Mesenchymal stem cell (in vitro differentiated cells and primary cell): ENCODE measurements at regions not wholly inside any gene's neighbourhood (a gene's known extent, or its start where the extent isn't known, plus 50 kb on each side); places are given as distances from the start of the nearest gene placed in this dataset.

Experiments
- DNase-seq: peaks from one replicate; pipeline ENCODE4 v3.0.0-alpha.2; 2013
- H2AFZ ChIP-seq: one replicate; pipeline ENCODE4 v1.6.1; 2013; ENCODE audit warnings: low read depth, mild to moderate bottlenecking, control low read depth, inconsistent platforms, low read length, moderate library complexity
- H2AK5ac ChIP-seq: 2 replicates; pipeline ENCODE4 v1.6.1; 2013; ENCODE audit warnings: low read length, moderate library complexity, mild to moderate bottlenecking, inconsistent platforms; ENCODE audit not compliant: severe bottlenecking
- H2BK120ac ChIP-seq: one replicate; pipeline ENCODE4 v1.6.1; 2013; ENCODE audit warnings: low read depth, mild to moderate bottlenecking, inconsistent platforms, low read length, moderate library complexity
- H2BK12ac ChIP-seq, 2 experiments: one replicate each; pipeline ENCODE4 v1.6.1; 2013; ENCODE audit warnings: inconsistent platforms in 2 of 2, low read length in 2 of 2, mild to moderate bottlenecking in 2 of 2, moderate library complexity in 2 of 2, control low read depth in 1 of 2
- H2BK15ac ChIP-seq: one replicate; pipeline ENCODE4 v1.6.1; 2013; ENCODE audit warnings: mild to moderate bottlenecking, low read depth, inconsistent platforms; ENCODE audit not compliant: poor library complexity, severe bottlenecking
- H2BK5ac ChIP-seq: 2 replicates; pipeline ENCODE4 v1.6.1; 2013; ENCODE audit warnings: low read depth, mild to moderate bottlenecking, low read length, control low read depth, inconsistent platforms; ENCODE audit not compliant: poor library complexity, severe bottlenecking
- H3K14ac ChIP-seq, 2 experiments: one replicate each; pipeline ENCODE4 v1.6.1; 2013; ENCODE audit warnings: inconsistent platforms in 2 of 2, low read length in 2 of 2, control low read depth in 1 of 2, mild to moderate bottlenecking in 1 of 2, moderate library complexity in 1 of 2
- H3K18ac ChIP-seq, 2 experiments: one replicate each; pipeline ENCODE4 v1.6.1; 2013; ENCODE audit warnings: inconsistent platforms in 2 of 2, low read length in 2 of 2, control low read depth in 1 of 2, low read depth in 1 of 2, mild to moderate bottlenecking in 1 of 2
- H3K23ac ChIP-seq, 2 experiments: one replicate each; pipeline ENCODE4 v1.6.1; 2013; ENCODE audit warnings: inconsistent platforms in 2 of 2, low read length in 2 of 2, mild to moderate bottlenecking in 2 of 2, moderate library complexity in 2 of 2, control low read depth in 1 of 2
- H3K27ac ChIP-seq: 2 replicates; pipeline ENCODE4 v1.5.1; 2013; ENCODE audit warnings: mild to moderate bottlenecking, moderate library complexity, low read length, control low read depth, inconsistent platforms; ENCODE audit not compliant: poor library complexity, severe bottlenecking
- H3K27me3 ChIP-seq, 2 experiments: 2 replicates each; pipeline versions ENCODE4 v1.6.1 to v1.7.0; 2013; ENCODE audit warnings: low read length in 2 of 2, mild to moderate bottlenecking in 2 of 2, moderate library complexity in 2 of 2, control low read depth in 1 of 2, inconsistent platforms in 1 of 2; ENCODE audit not compliant: control insufficient read depth in 1 of 2, insufficient read depth in 1 of 2
- H3K36me3 ChIP-seq, 2 experiments: 2 replicates each; pipeline versions ENCODE4 v1.6.1 to v1.7.0; 2013; ENCODE audit warnings: low read length in 2 of 2, control low read depth in 1 of 2, inconsistent platforms in 1 of 2, low read depth in 1 of 2, mild to moderate bottlenecking in 1 of 2; ENCODE audit not compliant: insufficient read depth in 2 of 2, control insufficient read depth in 1 of 2
- H3K4ac ChIP-seq, 2 experiments: one replicate each; pipeline ENCODE4 v1.6.1; 2013; ENCODE audit warnings: inconsistent platforms in 2 of 2, low read length in 2 of 2, mild to moderate bottlenecking in 2 of 2, moderate library complexity in 2 of 2, control low read depth in 1 of 2, low read depth in 1 of 2
- H3K4me1 ChIP-seq: 2 replicates; pipeline ENCODE4 v1.6.1; 2013; ENCODE audit warnings: low read depth, low read length, control low read depth; ENCODE audit not compliant: control insufficient read depth, insufficient read depth
- H3K4me2 ChIP-seq: 2 replicates; pipeline ENCODE4 v1.6.1; 2013; ENCODE audit warnings: low read length, mild to moderate bottlenecking, inconsistent platforms; ENCODE audit not compliant: poor library complexity, severe bottlenecking
- H3K4me3 ChIP-seq, 2 experiments: 2 replicates each; pipeline versions ENCODE4 v1.5.1 to v1.7.0; 2013; ENCODE audit warnings: low read length in 2 of 2, mild to moderate bottlenecking in 2 of 2, control low read depth in 1 of 2, low read depth in 1 of 2; ENCODE audit not compliant: insufficient read depth in 1 of 2
- H3K79me1 ChIP-seq: replicated peaks from 2 replicates; pipeline ENCODE4 v1.6.1; 2013; ENCODE audit warnings: mild to moderate bottlenecking, control low read depth, low read length, inconsistent platforms; ENCODE audit not compliant: poor library complexity, severe bottlenecking
- H3K9ac ChIP-seq: 2 replicates; pipeline ENCODE4 v1.7.0; 2013; ENCODE audit warnings: mild to moderate bottlenecking, low read length, moderate library complexity
- H3K9me3 ChIP-seq: 2 replicates; pipeline ENCODE4 v1.7.0; 2013; ENCODE audit warnings: mild to moderate bottlenecking, low read length; ENCODE audit not compliant: control insufficient read depth
- H4K8ac ChIP-seq: one replicate; pipeline ENCODE4 v1.6.1; 2013; ENCODE audit warnings: inconsistent platforms, mild to moderate bottlenecking, low read length, moderate library complexity
- H4K91ac ChIP-seq: one replicate; pipeline ENCODE4 v1.6.1; 2013; ENCODE audit warnings: mild to moderate bottlenecking, low read length, inconsistent platforms
- WGBS: methylation state at CpG from one replicate; pipeline ENCODE4 v1.1.7; 2013; ENCODE audit warnings: mixed read lengths; 5-methylcytosine and 5-hydroxymethylcytosine counted together

GRCh38 chr4:156411531-156411930, 457.9 kb upstream of the CTSO start:
- H3K14ac ChIP-seq = no peak overlapping the region
- no peak for DNase-seq
- no peak overlapping the region for H2BK5ac ChIP-seq
- H2AFZ ChIP-seq = no peak overlapping the region
- H4K91ac ChIP-seq = no peak overlapping the region
- no peak overlapping the region for H2BK12ac ChIP-seq
- no peak overlapping the region for H3K4me2 ChIP-seq
- no peak overlapping the region for H3K4me3 ChIP-seq
- H3K18ac ChIP-seq = no peak overlapping the region
- no peak overlapping the region for H3K23ac ChIP-seq
- H2AK5ac ChIP-seq = no peak overlapping the region
- no CpG with 5 or more reads among the region's 2 CpGs for WGBS
- no peak overlapping the region for H3K4ac ChIP-seq
- no peaks in the 10 kb centered on the region for H3K27me3 ChIP-seq
- H3K9me3 ChIP-seq = peaks cover 3% of the 10 kb centered on the region
- H3K27ac ChIP-seq = no peak overlapping the region
- no peak overlapping the region for H4K8ac ChIP-seq
- no peak overlapping the region for H2BK120ac ChIP-seq
- H3K4me1 ChIP-seq = no peaks in the 10 kb centered on the region
- no peaks in the 10 kb centered on the region for H3K79me1 ChIP-seq
- no peak overlapping the region for H3K9ac ChIP-seq
- no peaks in the 10 kb centered on the region for H3K36me3 ChIP-seq
- no peak overlapping the region for H2BK15ac ChIP-seq

- H3K27ac ChIP-seq = no peak overlapping the region
- H2AFZ ChIP-seq = no peak overlapping the region
- no peaks in the 10 kb centered on the region for H3K36me3 ChIP-seq
- no peak overlapping the region for H2BK15ac ChIP-seq
- no peaks in the 10 kb centered on the region for H3K4me1 ChIP-seq
- H4K91ac ChIP-seq = no peak overlapping the region
- peaks cover 13% of the 10 kb centered on the region for H3K9me3 ChIP-seq
- no peak for DNase-seq
- H3K79me1 ChIP-seq = no peaks in the 10 kb centered on the region
- H3K4me3 ChIP-seq = no peak overlapping the region
- no peak overlapping the region for H3K18ac ChIP-seq
- no peak overlapping the region for H2BK12ac ChIP-seq
- H3K14ac ChIP-seq = no peak overlapping the region
- H3K4me2 ChIP-seq = no peak overlapping the region
- no peak overlapping the region for H3K4ac ChIP-seq
- no peak overlapping the region for H2BK120ac ChIP-seq
- H3K9ac ChIP-seq = no peak overlapping the region
- H3K27me3 ChIP-seq = no peaks in the 10 kb centered on the region
- H4K8ac ChIP-seq = no peak overlapping the region
- H2BK5ac ChIP-seq = no peak overlapping the region
- H2AK5ac ChIP-seq = no peak overlapping the region
- WGBS = 87% methylated on average over 4 of the region's 4 CpGs
- H3K23ac ChIP-seq = no peak overlapping the region
These were observed 455.1 kb upstream of the CTSO start for GRCh38 chr4:156408749-156409148.

DNA sequence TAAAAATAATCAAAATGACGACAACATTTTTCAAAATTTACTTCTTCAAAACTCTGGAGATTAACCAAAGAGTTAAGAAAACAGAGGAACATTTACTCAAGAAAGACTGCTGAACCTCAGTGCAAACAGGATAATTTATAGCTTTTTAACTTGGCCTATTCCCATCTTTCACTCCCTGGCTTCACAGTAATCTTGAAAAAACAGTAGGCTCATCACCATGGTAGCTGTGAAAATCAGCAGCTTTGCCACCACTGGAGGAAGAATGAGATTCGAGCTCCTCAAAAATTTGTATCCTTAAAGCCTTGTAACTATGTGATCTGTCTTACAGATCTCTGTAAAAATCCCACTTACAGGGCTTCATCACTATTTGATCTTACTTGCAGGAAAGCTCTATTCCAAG, 447.7 kb upstream of the CTSO start:
- no peak for DNase-seq
- no peak overlapping the region for H3K4me2 ChIP-seq
- peaks cover 18% of the 10 kb centered on the region for H3K9me3 ChIP-seq
- H2AK5ac ChIP-seq = no peak overlapping the region
- no peak overlapping the region for H2AFZ ChIP-seq
- H3K14ac ChIP-seq = no peak overlapping the region
- no peaks in the 10 kb centered on the region for H3K27me3 ChIP-seq
- H3K18ac ChIP-seq = no peak overlapping the region
- 85% methylated on average over 2 of the region's 2 CpGs for WGBS
- no peak overlapping the region for H2BK15ac ChIP-seq
- H2BK120ac ChIP-seq = no peak overlapping the region
- no peaks in the 10 kb centered on the region for H3K79me1 ChIP-seq
- H3K36me3 ChIP-seq = no peaks in the 10 kb centered on the region
- no peak overlapping the region for H3K4me3 ChIP-seq
- H2BK5ac ChIP-seq = no peak overlapping the region
- H3K27ac ChIP-seq = no peak overlapping the region
- no peak overlapping the region for H3K9ac ChIP-seq
- no peak overlapping the region for H4K91ac ChIP-seq
- no peak overlapping the region for H4K8ac ChIP-seq
- H3K4ac ChIP-seq = no peak overlapping the region
- no peak overlapping the region for H3K23ac ChIP-seq
- H3K4me1 ChIP-seq = no peaks in the 10 kb centered on the region
- H2BK12ac ChIP-seq = no peak overlapping the region

GRCh38 chr4:156396534-156396933, 442.9 kb upstream of the CTSO start:
- H2BK5ac ChIP-seq = no peak overlapping the region
- no peak overlapping the region for H3K9ac ChIP-seq
- no peaks in the 10 kb centered on the region for H3K9me3 ChIP-seq
- no peak overlapping the region for H3K18ac ChIP-seq
- H2BK12ac ChIP-seq = no peak overlapping the region
- no peak overlapping the region for H4K91ac ChIP-seq
- H2BK15ac ChIP-seq = no peak overlapping the region
- no peak overlapping the region for H4K8ac ChIP-seq
- H3K27ac ChIP-seq = no peak overlapping the region
- H3K36me3 ChIP-seq = no peaks in the 10 kb centered on the region
- no peaks in the 10 kb centered on the region for H3K79me1 ChIP-seq
- no peaks in the 10 kb centered on the region for H3K4me1 ChIP-seq
- no peak overlapping the region for H2AFZ ChIP-seq
- WGBS = 100% methylated on average over 1 of the region's 2 CpGs
- no peak overlapping the region for H2BK120ac ChIP-seq
- no peak for DNase-seq
- H3K4me3 ChIP-seq = no peak overlapping the region
- no peak overlapping the region for H2AK5ac ChIP-seq
- no peak overlapping the region for H3K4me2 ChIP-seq
- H3K14ac ChIP-seq = no peak overlapping the region
- H3K27me3 ChIP-seq = no peaks in the 10 kb centered on the region
- no peak overlapping the region for H3K23ac ChIP-seq
- no peak overlapping the region for H3K4ac ChIP-seq
